ENCODE measurements at regions not wholly inside any gene's neighbourhood (a gene's known extent, or its start where the extent isn't known, plus 50 kb on each side); places are given as distances from the start of the nearest gene placed in this dataset.

DNA sequence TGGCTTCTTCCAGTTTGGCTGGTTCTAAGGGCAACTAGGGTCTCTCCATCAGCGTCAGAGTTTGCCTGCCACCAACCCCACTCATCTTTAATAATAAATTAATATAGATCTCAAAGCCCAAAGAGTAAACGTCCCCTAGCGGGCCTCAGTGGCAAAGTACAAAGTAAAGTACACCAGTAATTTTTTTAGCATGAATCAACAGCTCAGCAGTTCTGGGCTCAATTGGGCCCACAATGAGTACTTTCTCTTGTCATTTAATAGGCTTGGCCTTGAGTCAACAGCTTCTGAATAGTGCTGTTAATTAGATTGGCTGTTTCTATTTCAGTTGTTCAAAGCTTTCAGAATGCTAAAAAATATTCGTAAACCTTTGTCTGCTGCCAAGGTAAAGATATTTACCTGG is 89.0 kb upstream of the PFN2 start:
- TF ChIP-seq, protein P1, sequence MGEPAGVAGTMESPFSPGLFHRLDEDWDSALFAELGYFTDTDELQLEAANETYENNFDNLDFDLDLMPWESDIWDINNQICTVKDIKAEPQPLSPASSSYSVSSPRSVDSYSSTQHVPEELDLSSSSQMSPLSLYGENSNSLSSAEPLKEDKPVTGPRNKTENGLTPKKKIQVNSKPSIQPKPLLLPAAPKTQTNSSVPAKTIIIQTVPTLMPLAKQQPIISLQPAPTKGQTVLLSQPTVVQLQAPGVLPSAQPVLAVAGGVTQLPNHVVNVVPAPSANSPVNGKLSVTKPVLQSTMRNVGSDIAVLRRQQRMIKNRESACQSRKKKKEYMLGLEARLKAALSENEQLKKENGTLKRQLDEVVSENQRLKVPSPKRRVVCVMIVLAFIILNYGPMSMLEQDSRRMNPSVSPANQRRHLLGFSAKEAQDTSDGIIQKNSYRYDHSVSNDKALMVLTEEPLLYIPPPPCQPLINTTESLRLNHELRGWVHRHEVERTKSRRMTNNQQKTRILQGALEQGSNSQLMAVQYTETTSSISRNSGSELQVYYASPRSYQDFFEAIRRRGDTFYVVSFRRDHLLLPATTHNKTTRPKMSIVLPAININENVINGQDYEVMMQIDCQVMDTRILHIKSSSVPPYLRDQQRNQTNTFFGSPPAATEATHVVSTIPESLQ (CRISPR knock-in tag; IDR thresholded peaks at IDR 0.05): no peak
- TF ChIP-seq, protein P2, sequence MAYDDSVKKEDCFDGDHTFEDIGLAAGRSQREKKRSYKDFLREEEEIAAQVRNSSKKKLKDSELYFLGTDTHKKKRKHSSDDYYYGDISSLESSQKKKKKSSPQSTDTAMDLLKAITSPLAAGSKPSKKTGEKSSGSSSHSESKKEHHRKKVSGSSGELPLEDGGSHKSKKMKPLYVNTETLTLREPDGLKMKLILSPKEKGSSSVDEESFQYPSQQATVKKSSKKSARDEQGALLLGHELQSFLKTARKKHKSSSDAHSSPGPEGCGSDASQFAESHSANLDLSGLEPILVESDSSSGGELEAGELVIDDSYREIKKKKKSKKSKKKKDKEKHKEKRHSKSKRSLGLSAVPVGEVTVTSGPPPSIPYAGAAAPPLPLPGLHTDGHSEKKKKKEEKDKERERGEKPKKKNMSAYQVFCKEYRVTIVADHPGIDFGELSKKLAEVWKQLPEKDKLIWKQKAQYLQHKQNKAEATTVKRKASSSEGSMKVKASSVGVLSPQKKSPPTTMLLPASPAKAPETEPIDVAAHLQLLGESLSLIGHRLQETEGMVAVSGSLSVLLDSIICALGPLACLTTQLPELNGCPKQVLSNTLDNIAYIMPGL (CRISPR knock-in tag; IDR thresholded peaks at IDR 0.05): no peak
- TF ChIP-seq, protein P3, sequence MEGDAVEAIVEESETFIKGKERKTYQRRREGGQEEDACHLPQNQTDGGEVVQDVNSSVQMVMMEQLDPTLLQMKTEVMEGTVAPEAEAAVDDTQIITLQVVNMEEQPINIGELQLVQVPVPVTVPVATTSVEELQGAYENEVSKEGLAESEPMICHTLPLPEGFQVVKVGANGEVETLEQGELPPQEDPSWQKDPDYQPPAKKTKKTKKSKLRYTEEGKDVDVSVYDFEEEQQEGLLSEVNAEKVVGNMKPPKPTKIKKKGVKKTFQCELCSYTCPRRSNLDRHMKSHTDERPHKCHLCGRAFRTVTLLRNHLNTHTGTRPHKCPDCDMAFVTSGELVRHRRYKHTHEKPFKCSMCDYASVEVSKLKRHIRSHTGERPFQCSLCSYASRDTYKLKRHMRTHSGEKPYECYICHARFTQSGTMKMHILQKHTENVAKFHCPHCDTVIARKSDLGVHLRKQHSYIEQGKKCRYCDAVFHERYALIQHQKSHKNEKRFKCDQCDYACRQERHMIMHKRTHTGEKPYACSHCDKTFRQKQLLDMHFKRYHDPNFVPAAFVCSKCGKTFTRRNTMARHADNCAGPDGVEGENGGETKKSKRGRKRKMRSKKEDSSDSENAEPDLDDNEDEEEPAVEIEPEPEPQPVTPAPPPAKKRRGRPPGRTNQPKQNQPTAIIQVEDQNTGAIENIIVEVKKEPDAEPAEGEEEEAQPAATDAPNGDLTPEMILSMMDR (IDR thresholded peaks at IDR 0.05): no peak
- TF ChIP-seq, protein P4, sequence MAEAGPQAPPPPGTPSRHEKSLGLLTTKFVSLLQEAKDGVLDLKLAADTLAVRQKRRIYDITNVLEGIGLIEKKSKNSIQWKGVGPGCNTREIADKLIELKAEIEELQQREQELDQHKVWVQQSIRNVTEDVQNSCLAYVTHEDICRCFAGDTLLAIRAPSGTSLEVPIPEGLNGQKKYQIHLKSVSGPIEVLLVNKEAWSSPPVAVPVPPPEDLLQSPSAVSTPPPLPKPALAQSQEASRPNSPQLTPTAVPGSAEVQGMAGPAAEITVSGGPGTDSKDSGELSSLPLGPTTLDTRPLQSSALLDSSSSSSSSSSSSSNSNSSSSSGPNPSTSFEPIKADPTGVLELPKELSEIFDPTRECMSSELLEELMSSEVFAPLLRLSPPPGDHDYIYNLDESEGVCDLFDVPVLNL (CRISPR knock-in tag; IDR thresholded peaks at IDR 0.05; ENCODE audit: borderline replicate concordance, low read depth): no peak
- no peak for TF ChIP-seq MAX (CRISPR knock-in tag; IDR thresholded peaks at IDR 0.05)
